GM23338 (cell line): ENCODE measurements at regions not wholly inside any gene's neighbourhood (a gene's known extent, or its start where the extent isn't known, plus 50 kb on each side); places are given as distances from the start of the nearest gene placed in this dataset.

Experiments
- ATAC-seq: fragments of 200-7000 bp; cut with Tn5 transposase; 3 replicates; pipeline ENCODE4 v1.9.1; 2020
- DNase-seq: peaks from one replicate; pipeline ENCODE4 v3.0.0-alpha.2; 2015; ENCODE audit warnings: low spot score
- H2AFZ ChIP-seq: fragments of 200-600 bp; sonication (generic); 2 replicates; pipeline ENCODE4 v1.8.0; 2016; ENCODE audit warnings: antibody characterized with exemption, mild to moderate bottlenecking, moderate library complexity
- H3F3A ChIP-seq: fragments of 200-600 bp; sonication (generic); replicated peaks from 2 replicates; pipeline ENCODE4 v1.8.0; 2017; ENCODE audit warnings: antibody characterized with exemption, mixed run types, low read depth
- H3K27ac ChIP-seq: fragments of 200-600 bp; sonication (generic); 2 replicates; pipeline ENCODE4 v1.6.1; 2016; ENCODE audit warnings: low read depth
- H3K27me3 ChIP-seq: fragments of 200-600 bp; sonication (generic); 2 replicates; pipeline ENCODE4 v1.8.0; 2016; ENCODE audit warnings: mild to moderate bottlenecking, mixed run types, moderate library complexity; ENCODE audit not compliant: insufficient read depth
- H3K36me3 ChIP-seq: fragments of 200-600 bp; sonication (generic); 2 replicates; pipeline ENCODE4 v1.8.0; 2016; ENCODE audit warnings: mild to moderate bottlenecking; ENCODE audit not compliant: insufficient read depth
- H3K4me1 ChIP-seq: fragments of 200-600 bp; sonication (generic); 2 replicates; pipeline ENCODE4 v1.8.0; 2016; ENCODE audit warnings: mild to moderate bottlenecking, moderate library complexity; ENCODE audit not compliant: insufficient read depth
- H3K4me2 ChIP-seq: fragments of 200-600 bp; sonication (generic); 2 replicates; pipeline ENCODE4 v1.7.1; 2017; ENCODE audit warnings: mixed run types
- H3K4me3 ChIP-seq: fragments of 200-600 bp; sonication (generic); 2 replicates; pipeline ENCODE4 v1.6.1; 2016; ENCODE audit warnings: mixed run types
- H3K79me2 ChIP-seq: fragments of 200-600 bp; sonication (generic); replicated peaks from 2 replicates; pipeline ENCODE4 v1.8.0; 2017; ENCODE audit warnings: mild to moderate bottlenecking; ENCODE audit not compliant: insufficient read depth
- H3K9me2 ChIP-seq: fragments of 200-600 bp; sonication (generic); 2 replicates; pipeline ENCODE4 v1.8.0; 2017; ENCODE audit not compliant: insufficient read depth
- H4K20me1 ChIP-seq: fragments of 200-600 bp; sonication (generic); replicated peaks from 2 replicates; pipeline ENCODE4 v1.8.0; 2017; ENCODE audit warnings: mild to moderate bottlenecking; ENCODE audit not compliant: insufficient read depth
- H3K27ac Mint-ChIP-seq: 2 replicates; pipeline ENCODE4 v1.8.0; 2020; ENCODE audit warnings: inconsistent platforms, mild to moderate bottlenecking, moderate library complexity, mixed read lengths
- H3K27me3 Mint-ChIP-seq: 3 replicates; pipeline ENCODE4 v1.8.0; 2022; ENCODE audit warnings: low read depth, mild to moderate bottlenecking, moderate library complexity, mixed read lengths, inconsistent platforms; ENCODE audit not compliant: insufficient read depth, poor library complexity
- H3K36me3 Mint-ChIP-seq: 3 replicates; pipeline ENCODE4 v1.8.0; 2021; ENCODE audit warnings: low read depth, mild to moderate bottlenecking, inconsistent platforms, moderate library complexity, mixed read lengths
- H3K4me1 Mint-ChIP-seq: 3 replicates; pipeline ENCODE4 v1.8.0; 2020; ENCODE audit warnings: mild to moderate bottlenecking, inconsistent platforms, mixed read lengths
- H3K4me3 Mint-ChIP-seq: 3 replicates; pipeline ENCODE4 v1.8.0; 2021; ENCODE audit warnings: moderate library complexity, mild to moderate bottlenecking, inconsistent platforms, mixed read lengths
- H3K9me3 Mint-ChIP-seq: 3 replicates; pipeline ENCODE4 v1.8.0; 2020; ENCODE audit warnings: moderate library complexity, mild to moderate bottlenecking, inconsistent platforms, mixed read lengths
- CREB1 ChIP-seq: fragments of 250-450 bp; sonication (Bioruptor Pico); IDR thresholded peaks from 2 replicates; pipeline ENCODE4 v1.5.0; 2020; ENCODE audit warnings: low read depth, mild to moderate bottlenecking, moderate library complexity
- CTCF ChIP-seq, 2 experiments: fragments of 200-600 bp in 1 of 2; sonication (generic) in 1 of 2; conservative IDR thresholded peaks; 2 replicates each; pipeline versions ENCODE4 v1.5.1 to v1.6.1; 2016 to 2017; ENCODE audit warnings: antibody characterized with exemption in 2 of 2, low read depth in 2 of 2, mild to moderate bottlenecking in 2 of 2, moderate library complexity in 1 of 2
- EZH2phosphoT487 ChIP-seq: fragments of 200-600 bp; sonication (generic); IDR thresholded peaks from one replicate; pipeline ENCODE4 v1.8.1; 2018; ENCODE audit warnings: antibody characterized with exemption; ENCODE audit not compliant: unreplicated experiment
- JUNB ChIP-seq: IDR thresholded peaks from one replicate; pipeline ENCODE4 v1.6.1; 2016; ENCODE audit warnings: antibody characterized with exemption; ENCODE audit not compliant: unreplicated experiment
- NANOG ChIP-seq: IDR thresholded peaks from 2 replicates; pipeline ENCODE4 v1.6.1; 2016; ENCODE audit warnings: antibody characterized with exemption, borderline replicate concordance
- POLR2AphosphoS5 ChIP-seq: IDR thresholded peaks from 2 replicates; pipeline ENCODE4 v1.6.1; 2016; ENCODE audit warnings: antibody characterized with exemption, low read depth
- STAT1 ChIP-seq: IDR thresholded peaks from one replicate; pipeline ENCODE4 v1.6.1; 2016; ENCODE audit warnings: antibody characterized with exemption; ENCODE audit not compliant: unreplicated experiment
- ZNF331 ChIP-seq: fragments of 250-450 bp; sonication (Bioruptor Pico); IDR thresholded peaks from 2 replicates; pipeline ENCODE4 v1.5.0; 2020; ENCODE audit warnings: low read depth, mild to moderate bottlenecking, moderate library complexity
- TF ChIP-seq, protein P1 (sequence below): IDR thresholded peaks from 2 replicates; pipeline ENCODE4 v1.6.1; 2016; ENCODE audit warnings: antibody characterized with exemption
- TF ChIP-seq, protein P2 (sequence below): IDR thresholded peaks from one replicate; pipeline ENCODE4 v1.6.1; 2018; ENCODE audit warnings: antibody characterized with exemption; ENCODE audit not compliant: unreplicated experiment

DNA sequence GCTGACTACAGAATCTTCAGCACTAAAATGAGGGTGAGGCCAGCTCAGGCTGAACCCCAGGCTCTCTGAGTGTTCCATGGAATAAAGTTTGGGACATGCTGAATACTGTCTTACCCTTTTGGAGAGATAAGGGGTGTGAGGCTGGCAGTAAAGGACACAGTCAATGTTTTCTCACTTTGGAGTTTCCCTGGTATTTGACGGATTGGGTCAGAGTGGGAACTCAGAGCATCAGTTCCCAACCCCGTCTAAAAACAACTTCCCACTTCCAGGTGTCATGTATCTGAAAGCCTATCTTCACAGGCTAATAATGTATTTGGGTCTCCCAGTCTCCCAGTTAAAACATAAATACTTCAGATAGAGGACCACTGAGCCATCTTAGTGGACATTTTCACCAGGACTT, 180.7 kb downstream of the TLE3 start:
- Histone ChIP-seq H2AFZ (no peak overlapping the region), H3K36me3 (no peaks in the 10 kb centered on the region), H3K4me2 (no peak overlapping the region), H3K9me2 (no peaks in the 10 kb centered on the region), H3K4me3 (no peak overlapping the region), H3K27me3 (no peaks in the 10 kb centered on the region), H3F3A (no peaks in the 10 kb centered on the region), H3K79me2 (no peaks in the 10 kb centered on the region), H3K4me1 (peaks cover 8% of the 10 kb centered on the region; the same call in 1 of the 2 replicates), H4K20me1 (no peaks in the 10 kb centered on the region), H3K27ac (no peak overlapping the region)
- H3K36me3 Mint-ChIP-seq, result peaks cover 2% of the 10 kb centered on the region; the same call in 1 of the 3 replicates
- H3K27ac Mint-ChIP-seq, result no peak overlapping the region
- peaks cover 10% of the 10 kb centered on the region for H3K27me3 Mint-ChIP-seq
- H3K4me1 Mint-ChIP-seq, result peaks cover 50% of the 10 kb centered on the region
- no peak overlapping the region for H3K4me3 Mint-ChIP-seq
- H3K9me3 Mint-ChIP-seq, result no peaks in the 10 kb centered on the region
- DNase-seq (no peak), ATAC-seq (no peak)
- TF ChIP-seq NANOG (no peak), EZH2phosphoT487 (no peak)
- TF ChIP-seq, protein P1, sequence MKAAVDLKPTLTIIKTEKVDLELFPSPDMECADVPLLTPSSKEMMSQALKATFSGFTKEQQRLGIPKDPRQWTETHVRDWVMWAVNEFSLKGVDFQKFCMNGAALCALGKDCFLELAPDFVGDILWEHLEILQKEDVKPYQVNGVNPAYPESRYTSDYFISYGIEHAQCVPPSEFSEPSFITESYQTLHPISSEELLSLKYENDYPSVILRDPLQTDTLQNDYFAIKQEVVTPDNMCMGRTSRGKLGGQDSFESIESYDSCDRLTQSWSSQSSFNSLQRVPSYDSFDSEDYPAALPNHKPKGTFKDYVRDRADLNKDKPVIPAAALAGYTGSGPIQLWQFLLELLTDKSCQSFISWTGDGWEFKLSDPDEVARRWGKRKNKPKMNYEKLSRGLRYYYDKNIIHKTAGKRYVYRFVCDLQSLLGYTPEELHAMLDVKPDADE, result no peak

DNA sequence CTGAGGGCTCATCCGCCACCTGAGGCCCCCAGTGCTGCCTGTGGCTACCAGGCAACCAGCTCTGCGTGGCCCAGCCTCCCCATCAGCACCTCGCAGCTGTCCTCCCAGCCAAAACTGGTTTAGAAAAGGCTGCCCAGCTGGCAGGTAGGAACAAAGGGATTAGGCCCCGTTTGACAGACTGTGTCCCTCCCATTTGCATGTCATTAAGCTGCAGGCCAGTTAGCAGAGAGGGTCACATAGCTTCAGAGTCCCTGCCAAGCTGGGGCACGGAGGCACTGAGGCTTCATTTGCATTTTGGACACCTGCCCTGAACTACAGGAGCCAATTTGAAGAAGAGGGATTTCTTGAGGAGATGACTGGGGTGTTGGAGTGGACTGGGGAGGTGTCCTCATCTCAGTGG, 177.9 kb downstream of the TLE3 start:
- peaks cover 6% of the 10 kb centered on the region; the same call in 1 of the 3 replicates for H3K36me3 Mint-ChIP-seq
- peaks cover 9% of the 10 kb centered on the region for H3K9me3 Mint-ChIP-seq
- H3K36me3 ChIP-seq, result no peaks in the 10 kb centered on the region
- peaks cover 9% of the 10 kb centered on the region; the same call in 1 of the 2 replicates for H3K4me1 ChIP-seq
- H3K27me3 ChIP-seq, result no peaks in the 10 kb centered on the region
- H3K79me2 ChIP-seq, result no peaks in the 10 kb centered on the region
- DNase-seq (peak; percentile 60), ATAC-seq (peak; percentile 90)
- no peaks in the 10 kb centered on the region for H3F3A ChIP-seq
- no peak overlapping the region for H3K4me3 ChIP-seq
- H3K27ac Mint-ChIP-seq, result 0 out of 2 replicates have a peak overlapping the region, but pooled peaks have one; percentile 24
- H3K27me3 Mint-ChIP-seq, result peaks cover 7% of the 10 kb centered on the region
- H4K20me1 ChIP-seq, result no peaks in the 10 kb centered on the region
- H3K4me1 Mint-ChIP-seq, result peaks cover 36% of the 10 kb centered on the region
- H3K4me3 Mint-ChIP-seq, result peak overlapping the region; percentile 18; the same call in 1 of the 3 replicates
- TF ChIP-seq NANOG, result no peak
- no peak for TF ChIP-seq CTCF (conservative IDR thresholded peaks at IDR 0.05; ENCODE audit: low read depth in 2 of 2)
- no peak for TF ChIP-seq STAT1
- TF ChIP-seq, protein P2, sequence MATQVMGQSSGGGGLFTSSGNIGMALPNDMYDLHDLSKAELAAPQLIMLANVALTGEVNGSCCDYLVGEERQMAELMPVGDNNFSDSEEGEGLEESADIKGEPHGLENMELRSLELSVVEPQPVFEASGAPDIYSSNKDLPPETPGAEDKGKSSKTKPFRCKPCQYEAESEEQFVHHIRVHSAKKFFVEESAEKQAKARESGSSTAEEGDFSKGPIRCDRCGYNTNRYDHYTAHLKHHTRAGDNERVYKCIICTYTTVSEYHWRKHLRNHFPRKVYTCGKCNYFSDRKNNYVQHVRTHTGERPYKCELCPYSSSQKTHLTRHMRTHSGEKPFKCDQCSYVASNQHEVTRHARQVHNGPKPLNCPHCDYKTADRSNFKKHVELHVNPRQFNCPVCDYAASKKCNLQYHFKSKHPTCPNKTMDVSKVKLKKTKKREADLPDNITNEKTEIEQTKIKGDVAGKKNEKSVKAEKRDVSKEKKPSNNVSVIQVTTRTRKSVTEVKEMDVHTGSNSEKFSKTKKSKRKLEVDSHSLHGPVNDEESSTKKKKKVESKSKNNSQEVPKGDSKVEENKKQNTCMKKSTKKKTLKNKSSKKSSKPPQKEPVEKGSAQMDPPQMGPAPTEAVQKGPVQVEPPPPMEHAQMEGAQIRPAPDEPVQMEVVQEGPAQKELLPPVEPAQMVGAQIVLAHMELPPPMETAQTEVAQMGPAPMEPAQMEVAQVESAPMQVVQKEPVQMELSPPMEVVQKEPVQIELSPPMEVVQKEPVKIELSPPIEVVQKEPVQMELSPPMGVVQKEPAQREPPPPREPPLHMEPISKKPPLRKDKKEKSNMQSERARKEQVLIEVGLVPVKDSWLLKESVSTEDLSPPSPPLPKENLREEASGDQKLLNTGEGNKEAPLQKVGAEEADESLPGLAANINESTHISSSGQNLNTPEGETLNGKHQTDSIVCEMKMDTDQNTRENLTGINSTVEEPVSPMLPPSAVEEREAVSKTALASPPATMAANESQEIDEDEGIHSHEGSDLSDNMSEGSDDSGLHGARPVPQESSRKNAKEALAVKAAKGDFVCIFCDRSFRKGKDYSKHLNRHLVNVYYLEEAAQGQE, result no peak
- TF ChIP-seq ZNF331 (CRISPR knock-in tag), result no peak
- TF ChIP-seq POLR2AphosphoS5, result no peak
- TF ChIP-seq, protein P1, result no peak
- no peak for TF ChIP-seq CREB1 (CRISPR knock-in tag)
- TF ChIP-seq JUNB, result no peak
- no peak overlapping the region for H3K27ac ChIP-seq
- no peak overlapping the region for H3K4me2 ChIP-seq
- H2AFZ ChIP-seq, result no peak overlapping the region
- H3K9me2 ChIP-seq, result no peaks in the 10 kb centered on the region
